Loucy (cell line): ENCODE measurements at regions not wholly inside any gene's neighbourhood (a gene's known extent, or its start where the extent isn't known, plus 50 kb on each side); places are given as distances from the start of the nearest gene placed in this dataset.
A peak's percentile ranks its signal among the peaks of the same experiment; 100 is the strongest.

ENCODE experiments used
- H2AFZ ChIP-seq: fragments of 200-600 bp; sonication (generic); 2 replicates; pipeline ENCODE4 v1.6.0; 2016; ENCODE audit warnings: antibody characterized with exemption, mild to moderate bottlenecking, low read length, moderate library complexity
- H3F3A ChIP-seq: fragments of 200-600 bp; 2 replicates; pipeline ENCODE4 v1.6.0; 2016; ENCODE audit warnings: antibody characterized with exemption, low read depth, mild to moderate bottlenecking
- H3K27me3 ChIP-seq: fragments of 200-600 bp; sonication (generic); 2 replicates; pipeline ENCODE4 v1.6.1; 2014; ENCODE audit warnings: low read length, mild to moderate bottlenecking; ENCODE audit not compliant: insufficient read depth, poor library complexity, severe bottlenecking
- H3K36me3 ChIP-seq: fragments of 200-600 bp; sonication (generic); 2 replicates; pipeline ENCODE4 v1.6.1; 2016; ENCODE audit warnings: low read length; ENCODE audit not compliant: insufficient read depth
- H3K4me1 ChIP-seq: fragments of 200-600 bp; sonication (generic); 2 replicates; pipeline ENCODE4 v1.5.1; 2014; ENCODE audit warnings: low read length, mild to moderate bottlenecking; ENCODE audit not compliant: insufficient read depth, poor library complexity, severe bottlenecking
- H3K4me2 ChIP-seq: fragments of 200-600 bp; sonication (generic); 2 replicates; pipeline ENCODE4 v1.6.0; 2014; ENCODE audit warnings: antibody characterized with exemption, low read length, low read depth, mild to moderate bottlenecking; ENCODE audit not compliant: poor library complexity, severe bottlenecking
- H3K4me3 ChIP-seq: fragments of 200-600 bp; sonication (generic); 2 replicates; pipeline ENCODE4 v1.5.1; 2014; ENCODE audit warnings: low read length, mild to moderate bottlenecking, mixed read lengths; ENCODE audit not compliant: poor library complexity, severe bottlenecking
- H3K79me2 ChIP-seq: fragments of 200-600 bp; sonication (generic); 2 replicates; pipeline ENCODE4 v1.6.1; 2014; ENCODE audit warnings: low read length; ENCODE audit not compliant: insufficient read depth
- H3K9ac ChIP-seq: fragments of 200-600 bp; sonication (generic); 2 replicates; pipeline ENCODE4 v1.6.0; 2014; ENCODE audit warnings: mild to moderate bottlenecking, low read depth, low read length, moderate library complexity; ENCODE audit not compliant: poor library complexity, severe bottlenecking
- H3K9me2 ChIP-seq: fragments of 200-600 bp; sonication (generic); replicated peaks from 2 replicates; pipeline ENCODE4 v1.6.1; 2016; ENCODE audit warnings: low read depth, low read length, mixed read lengths
- H3K9me3 ChIP-seq: fragments of 200-600 bp; sonication (generic); 2 replicates; pipeline ENCODE4 v1.6.1; 2014; ENCODE audit warnings: mild to moderate bottlenecking, antibody characterized with exemption, low read length, low read depth; ENCODE audit not compliant: insufficient read depth
- H4K20me1 ChIP-seq: fragments of 200-600 bp; sonication (generic); 2 replicates; pipeline ENCODE4 v1.6.0; 2014; ENCODE audit warnings: antibody characterized with exemption, low read length, mild to moderate bottlenecking; ENCODE audit not compliant: insufficient read depth, poor library complexity, severe bottlenecking
- CTCF ChIP-seq: fragments of 200-600 bp; sonication (generic); conservative IDR thresholded peaks from 2 replicates; pipeline ENCODE4 v1.5.1; 2014; ENCODE audit warnings: mild to moderate bottlenecking, antibody characterized with exemption, low read length
- EZH2phosphoT487 ChIP-seq: fragments of 200-600 bp; IDR thresholded peaks from 2 replicates; pipeline ENCODE4 v1.6.1; 2018; ENCODE audit warnings: antibody characterized with exemption, mild to moderate bottlenecking, moderate library complexity, borderline replicate concordance

- Histone ChIP-seq H4K20me1 (no peaks in the 10 kb centered on the region), H3K4me3 (no peak overlapping the region), H3K9me2 (no peaks in the 10 kb centered on the region), H3F3A (no peaks in the 10 kb centered on the region), H3K79me2 (no peaks in the 10 kb centered on the region), H2AFZ (no peak overlapping the region), H3K4me1 (no peaks in the 10 kb centered on the region), H3K4me2 (no peak overlapping the region), H3K36me3 (no peaks in the 10 kb centered on the region), H3K27me3 (no peaks in the 10 kb centered on the region), H3K9me3 (no peaks in the 10 kb centered on the region), H3K9ac (no peak overlapping the region)
- no peak for TF ChIP-seq CTCF
- TF ChIP-seq EZH2phosphoT487 = no peak
Observed at GRCh38 chr13:67318860-67319259, 88.7 kb upstream of the PCDH9 start.

- TF ChIP-seq CTCF = no peak
- no peak for TF ChIP-seq EZH2phosphoT487
- H2AFZ ChIP-seq = 0 out of 2 replicates have a peak overlapping the region, but pooled peaks have one; percentile 24
- H3K4me1 ChIP-seq = no peaks in the 10 kb centered on the region
- no peak overlapping the region for H3K9ac ChIP-seq
- H3K27me3 ChIP-seq = no peaks in the 10 kb centered on the region
- no peaks in the 10 kb centered on the region for H4K20me1 ChIP-seq
- H3K79me2 ChIP-seq = no peaks in the 10 kb centered on the region
- no peaks in the 10 kb centered on the region for H3F3A ChIP-seq
- no peaks in the 10 kb centered on the region for H3K9me2 ChIP-seq
- no peak overlapping the region for H3K4me2 ChIP-seq
- no peaks in the 10 kb centered on the region for H3K36me3 ChIP-seq
- no peaks in the 10 kb centered on the region for H3K9me3 ChIP-seq
- no peak overlapping the region for H3K4me3 ChIP-seq
Observed at GRCh38 chr13:67318398-67318797, 88.3 kb upstream of the PCDH9 start.

DNA sequence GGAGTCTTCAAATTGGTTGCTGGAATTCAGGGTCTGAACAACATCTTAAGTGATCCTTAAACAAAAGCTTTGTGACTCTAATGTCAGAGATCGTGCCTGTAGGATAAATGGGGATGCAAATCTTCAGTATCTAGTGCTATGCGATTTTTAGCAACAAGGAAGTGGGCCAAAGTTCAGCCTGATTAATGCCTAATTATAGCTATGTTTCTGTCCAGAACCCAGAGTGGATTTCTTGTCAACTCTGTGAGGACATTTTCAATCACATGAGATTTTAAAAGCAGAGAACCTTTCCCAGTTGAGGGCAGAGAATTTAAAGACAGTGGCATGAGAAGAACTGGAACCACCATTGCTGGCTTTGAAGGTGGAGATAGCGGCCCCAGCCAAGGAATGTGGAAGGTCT is 84.3 kb upstream of the PCDH9 start:
- Histone ChIP-seq H3K9ac (no peak overlapping the region), H3F3A (no peaks in the 10 kb centered on the region), H3K79me2 (no peaks in the 10 kb centered on the region), H3K4me3 (no peak overlapping the region), H4K20me1 (no peaks in the 10 kb centered on the region), H3K4me1 (no peaks in the 10 kb centered on the region), H3K9me3 (no peaks in the 10 kb centered on the region), H2AFZ (no peak overlapping the region), H3K9me2 (no peaks in the 10 kb centered on the region), H3K36me3 (no peaks in the 10 kb centered on the region), H3K27me3 (no peaks in the 10 kb centered on the region), H3K4me2 (no peak overlapping the region)
- TF ChIP-seq CTCF = no peak
- TF ChIP-seq EZH2phosphoT487 = no peak
